ENCODE measurements at regions not wholly inside any gene's neighbourhood (a gene's known extent, or its start where the extent isn't known, plus 50 kb on each side); places are given as distances from the start of the nearest gene placed in this dataset.

- DNase-seq (ENCODE audit: low spot score): no peak
Observed at GRCh38 chr20:40540166-40540565, 148.9 kb downstream of the MAFB start.

GRCh38 chr20:40538131-40538530 lies 150.9 kb downstream of the MAFB start:
- DNase-seq (ENCODE audit: low spot score): no peak

GRCh38 chr20:40536808-40537207 lies 152.2 kb downstream of the MAFB start:
- no peak for DNase-seq (ENCODE audit: low spot score)

GRCh38 chr20:40535816-40536215 lies 153.2 kb downstream of the MAFB start:
- no peak for DNase-seq (ENCODE audit: low spot score)

- DNase-seq (ENCODE audit: low spot score): no peak
Observed at GRCh38 chr20:40532103-40532502, 156.9 kb downstream of the MAFB start.

GRCh38 chr20:40525351-40525750 lies 163.7 kb downstream of the MAFB start:
- DNase-seq (ENCODE audit: low spot score): no peak

GRCh38 chr20:40524071-40524470 lies 165.0 kb downstream of the MAFB start:
- no peak for DNase-seq (ENCODE audit: low spot score)

- DNase-seq (ENCODE audit: low spot score): no peak
Observed at GRCh38 chr20:40522405-40522804, 166.6 kb downstream of the MAFB start.

GRCh38 chr20:40521962-40522361 lies 167.1 kb downstream of the MAFB start:
- DNase-seq (ENCODE audit: low spot score): no peak

GRCh38 chr20:40519918-40520317 lies 169.1 kb downstream of the MAFB start:
- no peak for DNase-seq (ENCODE audit: low spot score)

GRCh38 chr20:40512994-40513393 lies 176.0 kb downstream of the MAFB start:
- DNase-seq (ENCODE audit: low spot score): no peak

- no peak for DNase-seq (ENCODE audit: low spot score)
Observed at GRCh38 chr20:40512591-40512990, 176.4 kb downstream of the MAFB start.

GRCh38 chr20:40511478-40511877 lies 177.6 kb downstream of the MAFB start:
- DNase-seq (ENCODE audit: low spot score): no peak

GRCh38 chr20:40510622-40511021 lies 178.4 kb downstream of the MAFB start:
- no peak for DNase-seq (ENCODE audit: low spot score)

GRCh38 chr20:40508821-40509220 lies 180.2 kb downstream of the MAFB start:
- DNase-seq (ENCODE audit: low spot score): no peak

GRCh38 chr20:40506537-40506939 lies 182.5 kb downstream of the MAFB start:
- DNase-seq (ENCODE audit: low spot score): peak; percentile 76

- no peak for DNase-seq (ENCODE audit: low spot score)
Observed at GRCh38 chr20:40503119-40503518, 185.9 kb downstream of the MAFB start.

- no peak for DNase-seq (ENCODE audit: low spot score)
Observed at GRCh38 chr20:40502576-40502975, 186.5 kb downstream of the MAFB start.

- no peak for DNase-seq (ENCODE audit: low spot score)
Observed at GRCh38 chr20:40499391-40499790, 189.6 kb downstream of the MAFB start.

- peak; percentile 46 for DNase-seq (ENCODE audit: low spot score)
Observed at GRCh38 chr20:40497899-40498691, 190.9 kb downstream of the MAFB start.

- DNase-seq (ENCODE audit: low spot score): no peak
Observed at GRCh38 chr20:40495956-40496355, 193.1 kb downstream of the MAFB start.

GRCh38 chr20:40494248-40494647 lies 194.8 kb downstream of the MAFB start:
- DNase-seq (ENCODE audit: low spot score): peak; percentile 31

GRCh38 chr20:40493549-40493948 lies 195.5 kb downstream of the MAFB start:
- no peak for DNase-seq (ENCODE audit: low spot score)

GRCh38 chr20:40493071-40493470 lies 196.0 kb downstream of the MAFB start:
- DNase-seq (ENCODE audit: low spot score): no peak

All from globus pallidus (tissue), 1 donor.